IPS-NIHi11 (cell line): ENCODE measurements at regions not wholly inside any gene's neighbourhood (a gene's known extent, or its start where the extent isn't known, plus 50 kb on each side); places are given as distances from the start of the nearest gene placed in this dataset.

Experiments used
- DNase-seq: peaks from one replicate; pipeline ENCODE4 v3.0.0; 2012; ENCODE audit warnings: mixed read lengths, low spot score

DNA sequence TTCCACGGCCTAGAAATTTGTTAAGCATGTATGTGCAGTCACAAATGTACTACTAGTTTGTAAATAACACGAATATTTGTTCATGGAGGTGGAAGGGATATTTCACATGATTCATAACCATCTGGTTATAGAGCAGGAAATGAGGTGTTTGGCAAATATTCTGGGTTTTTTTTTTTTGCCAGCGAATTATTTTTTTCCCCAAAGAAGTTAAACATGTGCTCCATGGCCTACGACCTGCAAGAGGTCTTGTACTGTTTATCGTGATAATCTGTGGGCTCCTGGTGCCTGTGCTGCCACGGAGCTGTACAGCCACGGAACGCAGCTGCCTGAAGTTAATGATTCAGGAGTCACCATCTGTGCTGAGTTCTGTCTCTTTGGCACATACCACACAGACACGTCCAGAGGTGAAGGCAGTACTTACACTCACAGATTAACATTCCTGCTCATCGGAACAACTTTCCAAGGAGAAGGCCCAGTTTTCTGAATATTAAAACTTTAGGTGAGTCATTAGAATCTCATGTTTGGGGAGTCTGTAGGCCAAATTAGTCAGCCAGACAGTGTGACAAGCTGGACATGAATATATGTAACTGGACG, 156.3 kb downstream of the TMX1 start:
- no peak for DNase-seq

DNA sequence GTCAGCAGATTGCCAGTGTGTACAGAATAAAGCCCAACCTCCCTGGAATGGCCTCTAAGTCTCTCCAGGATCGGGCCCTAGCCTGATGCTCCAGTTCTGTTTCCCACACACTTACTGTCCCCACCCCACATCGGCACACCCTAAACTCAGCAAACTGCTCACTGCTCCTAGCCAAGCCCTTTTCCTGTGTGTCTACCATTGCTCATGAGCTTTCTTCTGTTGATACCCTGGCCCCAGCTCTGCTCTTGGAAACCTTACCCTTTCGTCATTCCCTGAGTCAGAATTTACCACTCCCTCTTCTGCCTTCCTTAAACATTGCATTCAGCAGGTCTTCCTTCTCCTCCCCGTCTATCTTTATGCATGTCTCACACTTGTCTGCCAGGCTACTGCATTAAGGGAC, 158.9 kb downstream of the TMX1 start:
- no peak for DNase-seq

DNA sequence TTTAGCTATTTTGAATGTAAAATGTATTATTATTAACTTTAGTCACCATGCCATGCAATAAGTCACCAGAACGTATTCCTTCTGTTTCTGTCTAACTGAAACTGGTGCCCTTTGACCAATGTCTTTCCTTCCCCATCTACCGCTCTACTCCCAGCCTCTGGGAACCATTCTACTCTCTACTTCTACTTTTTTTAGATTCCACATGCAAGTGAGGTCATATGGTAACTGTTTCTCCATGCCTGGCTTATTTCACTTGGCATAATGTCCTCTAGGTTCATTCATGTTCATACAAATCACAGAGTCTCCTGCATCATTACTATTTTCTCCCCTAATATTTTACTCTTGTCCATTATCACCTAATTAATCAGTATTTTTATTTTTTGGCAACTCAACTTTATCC, 160.1 kb downstream of the TMX1 start:
- DNase-seq = no peak

DNA sequence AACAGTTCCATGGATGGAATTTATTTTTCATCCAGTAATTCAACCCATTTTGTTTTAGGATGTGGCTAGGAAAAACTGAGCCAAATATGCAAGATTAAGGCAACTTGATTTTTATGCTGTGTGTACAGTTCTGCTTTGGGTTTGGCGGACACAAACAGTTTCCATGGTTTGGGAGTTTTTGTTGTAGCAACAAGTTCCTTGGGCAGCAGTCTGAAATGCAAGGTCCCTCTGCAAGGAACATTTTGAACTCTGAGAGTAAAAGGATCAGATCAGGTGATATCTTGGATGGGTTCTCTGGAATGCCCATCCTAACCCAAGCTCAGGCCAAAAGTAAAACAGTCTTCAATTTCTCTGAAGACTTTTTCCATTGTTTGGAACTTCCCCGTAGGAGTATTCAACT, 161.2 kb downstream of the TMX1 start:
- DNase-seq = no peak

DNA sequence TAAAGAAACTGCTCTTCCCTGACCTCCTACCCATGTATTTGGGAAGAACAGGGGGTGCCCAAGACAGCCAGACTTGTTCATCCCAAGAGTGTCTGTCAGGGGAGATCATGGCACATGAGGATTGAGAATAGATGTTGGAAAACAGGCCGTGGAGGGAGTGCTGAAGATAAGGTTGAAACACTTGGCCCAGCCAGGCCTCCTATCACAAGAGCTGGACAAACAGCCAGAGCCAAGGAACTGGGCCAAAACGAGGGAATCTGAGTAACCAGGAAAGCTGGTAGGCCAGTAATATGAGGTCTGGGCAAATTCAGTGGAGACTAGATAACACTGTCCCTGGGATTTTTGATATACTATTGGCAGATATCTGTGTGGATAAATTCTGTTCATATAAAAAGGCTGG, 161.7 kb downstream of the TMX1 start:
- DNase-seq = no peak

DNA sequence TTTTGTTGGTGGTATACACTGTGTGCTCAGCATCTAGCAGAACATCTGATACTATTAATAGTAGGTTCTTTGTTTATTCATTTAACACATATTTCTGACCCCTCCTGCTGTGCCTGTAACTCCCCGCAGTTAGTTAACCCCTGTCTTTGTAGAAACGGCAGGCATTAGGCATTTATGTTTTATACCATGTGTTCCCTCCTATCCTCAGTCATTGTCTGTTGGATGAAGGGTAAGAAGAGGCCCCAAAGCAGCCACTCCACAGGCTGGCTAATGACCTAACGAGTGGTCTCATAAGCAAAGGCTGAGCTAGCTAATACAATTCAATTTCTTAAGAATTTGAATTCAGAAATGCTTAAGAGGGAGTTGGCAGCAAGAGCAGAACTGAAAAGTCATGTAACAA, 170.8 kb downstream of the TMX1 start:
- no peak for DNase-seq

DNA sequence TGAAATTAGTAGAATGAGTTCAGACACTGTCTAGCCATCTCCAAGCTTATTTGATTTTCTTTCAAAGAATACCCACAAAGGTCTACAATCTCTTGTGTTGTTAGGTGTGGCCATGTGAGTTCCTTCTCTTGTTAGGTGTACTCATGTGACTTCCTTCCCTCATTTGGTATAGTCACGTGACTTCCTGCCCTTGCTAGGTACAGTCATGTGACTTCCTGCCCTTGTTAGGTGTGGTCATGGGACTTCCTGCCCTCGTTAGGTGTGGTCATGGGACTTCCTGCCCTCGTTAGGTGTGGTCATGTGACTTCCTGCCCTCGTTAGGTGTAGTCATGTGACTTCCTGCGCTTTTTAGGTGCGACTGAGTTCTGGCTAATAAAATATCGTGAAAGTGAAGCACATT, 179.6 kb downstream of the TMX1 start:
- DNase-seq = no peak

DNA sequence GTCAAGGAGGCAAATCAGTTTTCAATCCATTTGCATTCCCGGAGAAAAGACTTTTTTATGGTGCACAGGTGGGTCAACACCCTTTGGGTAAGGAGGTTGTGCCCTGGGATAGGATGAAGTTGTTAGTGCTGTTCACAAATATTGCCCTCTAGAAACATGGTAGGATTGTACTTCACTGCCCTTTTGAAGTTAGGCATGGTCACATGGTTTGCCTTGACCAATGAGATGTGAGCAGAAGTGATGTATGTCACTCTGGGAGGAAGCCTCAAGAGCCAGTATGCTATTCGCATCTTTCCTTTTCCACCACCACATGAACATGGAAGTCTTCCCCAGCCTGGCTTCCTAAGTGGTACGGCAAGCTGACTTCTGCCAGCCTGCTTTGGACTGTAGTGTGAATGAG, 182.7 kb downstream of the TMX1 start:
- DNase-seq = no peak

DNA sequence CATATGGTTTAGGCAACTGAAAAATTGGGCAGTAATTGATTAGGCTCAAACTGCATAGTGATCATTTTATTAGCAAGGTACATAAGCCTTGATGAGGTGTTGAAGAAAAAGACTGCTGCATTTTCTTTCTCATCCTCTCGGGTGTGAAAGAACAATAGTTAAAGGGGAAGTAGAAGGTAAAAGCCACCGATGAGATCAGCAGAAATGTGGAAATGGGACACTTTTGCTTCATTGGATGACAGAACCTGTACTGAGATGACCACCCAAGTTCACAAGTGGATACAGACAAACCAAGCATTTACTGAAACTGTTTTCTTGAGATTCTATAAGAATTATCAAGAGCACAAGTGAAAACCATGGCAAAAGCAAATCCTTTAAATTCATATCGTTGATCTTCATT, 184.0 kb downstream of the TMX1 start:
- DNase-seq = no peak

DNA sequence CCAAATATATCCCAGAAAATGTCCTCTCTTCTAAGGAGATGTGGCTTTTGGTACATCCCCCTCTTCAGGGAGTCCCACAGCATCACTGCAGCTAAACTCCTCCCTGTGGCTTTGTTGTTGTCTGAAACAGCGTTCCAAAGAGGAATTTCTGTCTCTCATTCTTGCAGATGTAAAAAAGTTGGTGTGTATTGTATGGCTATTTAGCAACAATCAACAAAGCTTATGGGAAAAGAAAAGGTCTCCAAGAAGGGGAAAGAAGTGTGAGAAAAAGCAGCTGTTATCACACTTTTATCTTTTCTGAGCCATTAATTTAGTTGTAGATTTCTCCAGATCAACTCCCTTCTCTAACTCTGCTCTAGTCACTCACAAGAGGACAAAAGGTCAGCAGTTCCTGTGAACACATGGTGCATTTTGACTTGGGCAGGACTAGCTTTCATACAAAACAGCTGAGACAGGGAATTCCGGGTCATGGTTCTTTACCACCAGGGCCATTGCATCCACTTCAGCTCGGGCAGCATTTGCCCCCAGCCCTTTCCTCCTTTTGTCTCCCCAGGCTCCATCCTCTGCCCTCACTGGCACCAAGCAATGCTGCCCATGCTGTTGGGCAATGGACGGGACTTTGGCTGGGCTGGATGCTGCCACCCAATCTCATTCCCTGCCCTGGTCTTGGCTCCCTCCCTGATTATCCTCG, 184.7 kb downstream of the TMX1 start:
- no peak for DNase-seq

DNA sequence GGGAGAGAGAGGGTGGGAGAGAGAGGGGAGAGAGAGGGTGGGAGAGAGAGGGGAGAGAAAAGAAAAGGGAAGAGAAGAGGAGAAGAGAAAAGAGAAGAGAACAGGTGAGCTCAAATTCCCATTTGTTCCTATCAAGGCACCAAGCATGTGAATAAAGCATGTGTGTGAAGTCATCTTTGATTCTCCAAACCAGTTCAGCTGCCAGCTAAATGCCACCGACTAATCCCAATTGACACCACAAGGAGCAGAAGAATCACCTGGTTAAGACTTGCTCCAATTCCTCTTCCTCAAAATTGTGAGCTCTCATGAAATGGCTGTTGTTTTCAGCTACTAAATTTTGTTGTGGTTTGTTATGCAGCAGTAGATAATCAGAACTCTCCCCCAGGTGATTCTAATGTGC, 188.9 kb downstream of the TMX1 start:
- DNase-seq = no peak

DNA sequence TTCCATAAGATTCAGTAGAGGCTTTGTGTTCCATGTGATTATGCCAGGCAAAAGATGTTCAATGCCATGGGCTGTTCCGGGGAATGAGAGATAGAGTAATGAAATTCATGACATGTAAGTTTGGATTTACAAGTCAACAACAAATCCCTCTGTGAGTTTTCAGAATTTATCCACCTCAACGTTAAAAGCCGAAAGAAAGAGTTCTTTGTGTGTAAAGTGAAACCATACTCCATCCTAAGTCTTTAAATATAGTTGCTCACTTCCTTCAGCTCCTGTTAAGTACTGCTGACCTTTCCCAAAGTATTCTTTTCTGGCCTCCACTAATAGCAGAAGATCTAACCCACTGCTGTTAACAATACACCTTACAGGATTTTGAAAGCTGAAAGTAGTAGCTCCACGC, 190.0 kb downstream of the TMX1 start:
- DNase-seq = no peak

DNA sequence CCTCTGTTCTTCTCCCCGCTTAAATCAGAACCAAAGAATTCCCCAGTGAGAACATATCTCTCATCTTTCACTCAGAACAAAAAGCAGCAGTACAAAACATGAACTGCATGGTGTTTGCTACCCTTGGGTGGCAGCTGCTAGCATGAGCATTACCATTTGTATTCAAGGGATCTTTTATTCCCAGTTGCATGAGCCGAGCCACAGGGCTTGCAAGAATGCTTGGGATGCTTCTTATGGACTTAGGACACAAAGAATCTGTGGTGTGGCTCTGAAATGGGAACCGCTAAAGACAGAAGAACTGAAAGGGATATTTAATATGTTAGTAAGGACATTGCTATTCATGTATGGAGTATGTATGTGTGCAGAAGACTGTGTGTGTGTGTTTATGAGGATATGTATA, 190.6 kb downstream of the TMX1 start:
- DNase-seq = no peak

DNA sequence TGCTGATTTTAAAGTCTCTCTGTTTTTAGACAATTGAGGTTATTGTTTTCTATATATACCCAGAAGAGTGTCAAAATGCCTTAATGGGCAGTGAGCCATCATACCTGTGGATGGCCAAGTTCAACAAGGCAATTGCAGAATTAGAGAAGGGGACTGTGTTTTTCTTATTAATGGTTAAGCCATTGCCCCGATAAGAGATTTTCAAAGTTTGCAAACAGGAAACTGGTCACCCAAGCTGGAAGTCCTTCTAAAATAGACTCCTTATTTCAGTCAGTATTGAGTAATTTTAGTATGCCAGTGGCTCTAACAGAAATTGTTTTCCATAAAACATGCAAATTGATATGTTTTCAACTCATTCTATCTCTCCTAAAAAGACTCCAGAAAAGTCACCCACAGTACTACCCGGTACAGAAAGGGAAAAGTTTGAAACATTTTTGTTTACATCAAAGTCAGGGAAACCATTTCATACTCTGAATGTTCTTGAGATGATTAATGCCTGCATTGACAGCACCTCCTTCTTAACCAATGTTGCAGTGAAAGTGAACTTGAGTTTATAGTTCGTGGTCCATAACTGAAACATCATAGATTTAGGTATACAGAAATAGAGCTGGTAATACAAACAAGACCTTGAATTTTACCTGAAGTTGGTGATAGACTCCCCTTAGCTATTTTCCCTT, 191.1 kb downstream of the TMX1 start:
- DNase-seq = no peak

DNA sequence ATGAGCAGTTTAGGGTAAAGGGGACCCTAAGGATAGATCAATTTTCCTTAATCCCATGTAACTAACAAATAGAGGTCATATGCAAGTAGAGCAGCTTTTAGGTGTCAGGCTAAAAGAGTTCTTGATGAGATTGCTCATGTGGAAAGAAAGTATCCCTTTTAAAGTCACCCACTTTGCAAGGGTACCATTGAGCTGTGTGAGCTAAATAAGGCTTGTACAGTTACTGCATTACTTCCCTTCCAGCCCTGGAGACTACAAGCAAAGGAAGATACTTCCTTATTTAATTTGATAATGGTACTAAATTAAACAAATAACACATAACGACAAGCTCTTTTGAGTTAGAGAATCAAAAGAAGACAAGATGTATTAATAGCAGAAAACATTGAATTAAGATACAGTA, 191.7 kb downstream of the TMX1 start:
- DNase-seq = no peak

DNA sequence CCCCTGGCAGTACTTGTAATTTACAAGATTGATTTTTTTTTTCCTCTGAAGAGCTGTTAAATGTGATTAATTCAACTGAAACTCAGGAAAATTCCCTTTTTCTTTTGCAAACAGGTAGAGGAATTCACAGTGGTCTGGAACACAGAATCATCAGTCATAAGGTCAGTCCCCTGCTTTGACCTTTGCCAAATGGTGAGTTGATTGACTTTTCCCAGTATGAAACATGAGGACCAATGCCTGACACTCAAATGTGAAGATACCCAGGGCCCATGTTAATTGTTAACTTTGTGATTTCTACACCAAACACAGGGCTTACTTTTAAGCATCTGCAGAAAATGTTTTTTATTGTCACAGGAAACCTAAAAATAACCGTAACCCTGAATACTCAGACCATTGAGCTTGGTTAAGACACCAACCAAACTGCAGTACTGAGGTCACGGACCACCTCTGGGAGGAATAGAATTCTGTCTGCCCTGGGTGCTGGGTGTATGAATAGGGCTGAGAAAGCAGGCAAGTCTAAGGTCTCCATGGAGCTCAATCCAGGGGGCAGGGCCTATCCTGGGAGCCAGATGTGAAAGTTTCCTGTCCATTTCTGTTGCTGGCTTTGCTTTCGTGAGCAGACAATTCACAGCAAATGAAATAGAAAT, 192.4 kb downstream of the TMX1 start:
- DNase-seq = no peak

DNA sequence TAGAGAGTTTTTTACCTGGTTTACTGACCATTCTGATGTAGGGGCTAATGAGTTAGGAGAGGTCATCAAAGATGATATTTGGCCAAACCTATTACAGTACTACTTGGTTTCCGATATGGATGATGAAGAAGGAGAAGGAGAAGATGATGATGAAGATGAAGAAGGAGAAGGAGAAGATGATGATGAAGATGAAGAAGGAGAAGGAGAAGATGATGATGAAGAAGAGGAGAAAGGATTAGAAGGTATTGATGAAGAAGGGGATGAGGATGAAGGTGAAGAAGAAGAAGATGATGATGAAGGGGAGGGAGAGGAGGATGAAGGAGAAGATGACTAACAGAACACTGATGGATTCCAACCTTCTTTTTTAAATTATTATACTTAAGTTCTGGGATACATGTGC, 196.6 kb downstream of the TMX1 start:
- no peak for DNase-seq

DNA sequence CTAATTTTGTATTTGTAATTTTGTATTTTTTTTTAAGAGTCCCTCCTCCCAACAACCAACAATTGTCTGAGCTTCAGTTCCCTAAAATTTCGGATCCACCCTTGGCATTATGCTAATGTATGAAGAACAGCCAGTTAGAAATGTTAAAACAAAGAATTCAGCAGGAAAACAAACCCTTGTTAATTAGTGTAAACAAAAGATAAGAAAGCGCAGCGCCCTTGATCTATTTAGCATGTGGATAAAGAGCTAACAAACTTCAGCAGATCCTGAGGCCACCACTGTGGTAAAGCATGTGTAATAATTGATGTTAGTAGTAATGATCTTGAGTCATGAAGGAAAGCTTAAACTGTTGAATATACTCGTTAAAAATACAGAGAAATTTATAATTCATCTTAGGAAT, 199.8 kb downstream of the TMX1 start:
- DNase-seq = no peak

DNA sequence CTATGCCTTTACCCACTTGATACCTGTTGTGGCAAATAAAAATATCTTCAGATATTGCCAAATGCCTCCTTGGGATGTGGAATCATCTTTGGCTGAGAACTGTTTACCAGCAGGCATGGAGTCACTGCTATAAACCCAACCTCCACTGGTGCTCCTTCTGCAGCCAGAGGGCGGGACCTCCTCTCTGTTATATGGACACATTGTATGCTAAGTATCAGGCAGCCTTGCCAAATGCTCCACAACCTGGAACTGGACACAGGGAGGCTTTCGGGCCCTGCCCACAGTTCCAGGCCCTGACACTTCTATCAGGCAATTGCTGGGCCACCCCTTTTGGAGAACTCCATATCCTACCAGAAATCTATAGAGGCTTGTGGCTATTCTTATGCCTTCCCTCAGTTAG, 201.0 kb downstream of the TMX1 start:
- no peak for DNase-seq

DNA sequence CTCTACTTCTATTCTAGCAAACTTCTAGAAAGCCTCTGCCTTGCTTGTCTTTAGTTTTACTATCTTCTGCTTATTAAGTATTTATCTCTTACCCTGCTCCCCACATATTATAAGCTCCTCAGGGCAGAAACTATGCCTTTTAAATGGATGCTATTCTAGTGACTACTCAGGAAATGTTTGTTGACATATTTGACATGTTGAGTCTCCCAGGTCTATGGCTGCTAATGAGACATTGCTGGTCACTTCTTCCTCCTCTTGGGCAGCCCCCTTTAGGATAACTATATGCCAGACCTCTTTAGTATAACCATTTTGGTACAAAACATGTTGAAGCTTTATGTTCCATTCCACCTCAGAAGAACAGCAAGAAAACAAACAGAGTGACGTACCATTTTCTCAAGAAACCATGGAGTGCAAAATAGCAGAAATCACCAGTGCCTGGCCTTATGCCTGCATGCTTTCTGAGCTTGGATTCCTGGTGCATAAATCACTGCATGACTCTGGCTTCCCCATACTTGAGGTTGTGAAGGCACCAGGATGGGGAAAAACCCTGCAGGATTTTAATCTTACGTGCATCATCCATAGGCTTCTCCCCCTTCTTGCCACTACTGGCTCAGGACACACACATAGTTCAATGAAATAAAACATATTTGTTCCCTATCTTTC, 202.6 kb downstream of the TMX1 start:
- no peak for DNase-seq

DNA sequence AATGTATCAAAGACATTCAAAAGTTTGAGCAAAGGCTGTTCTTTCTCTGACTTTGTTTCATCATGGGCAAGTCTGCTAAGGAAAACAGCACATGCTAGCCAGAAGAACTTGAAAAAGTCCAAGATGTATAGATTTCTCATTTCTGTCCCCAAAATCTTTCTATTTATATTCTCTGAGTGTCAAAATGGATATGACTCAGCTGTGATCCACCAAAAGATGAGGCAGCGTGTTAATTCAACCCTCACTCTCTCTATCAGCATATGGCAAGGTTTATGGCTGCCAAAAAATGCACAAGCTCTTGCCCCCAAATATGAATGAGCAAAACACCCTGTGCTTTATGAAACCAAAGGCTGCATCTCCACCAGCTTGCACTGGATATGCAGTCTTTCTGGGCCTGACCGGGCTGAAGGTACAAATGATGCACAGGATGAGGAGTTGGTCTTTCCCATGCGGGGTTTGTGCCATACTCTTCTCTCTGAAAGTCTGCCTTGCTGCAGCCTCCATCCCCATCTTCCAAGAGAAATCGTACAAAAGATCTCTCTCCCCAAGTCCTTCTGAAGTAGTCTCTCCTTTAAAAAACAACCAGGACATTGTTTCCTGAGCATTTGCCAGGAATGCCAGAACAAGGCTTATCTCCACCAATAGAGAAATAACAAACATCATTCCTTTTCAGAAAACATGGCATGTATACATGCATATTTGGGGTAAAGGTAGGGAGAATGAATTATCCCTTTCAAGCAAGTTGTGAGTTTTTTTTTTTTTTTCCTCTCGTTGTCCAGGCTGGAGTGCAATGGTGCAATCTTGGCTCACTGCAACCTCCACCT, 203.4 kb downstream of the TMX1 start:
- DNase-seq = no peak
